Vagina (tissue), 2 donors: ENCODE measurements at regions not wholly inside any gene's neighbourhood (a gene's known extent, or its start where the extent isn't known, plus 50 kb on each side); places are given as distances from the start of the nearest gene placed in this dataset.

Source experiments
- CTCF ChIP-seq, 3 experiments: fragments of 450-650 bp in 2 of 3; fragments of 200-600 bp in 1 of 3; sonication (generic) in 1 of 3; IDR thresholded peaks; one replicate each; pipeline ENCODE4 v1.5.1; 2017 to 2019; ENCODE audit warnings: antibody characterized with exemption in 3 of 3, mild to moderate bottlenecking in 2 of 3, moderate library complexity in 2 of 3
- POLR2A ChIP-seq, 2 donors: fragments of 450-650 bp; IDR thresholded peaks; one replicate each; pipeline ENCODE4 v1.6.1; 2017; ENCODE audit warnings: antibody characterized with exemption in 2 of 2, mild to moderate bottlenecking in 2 of 2, moderate library complexity in 2 of 2
- POLR2AphosphoS5 ChIP-seq, 2 donors: sonication (generic); formaldehyde crosslinking; IDR thresholded peaks; one replicate each; pipeline ENCODE4 v1.9.0; 2017; ENCODE audit warnings: antibody characterized with exemption in 2 of 2, mild to moderate bottlenecking in 2 of 2, low read depth in 1 of 2; ENCODE audit not compliant: insufficient read depth in 1 of 2

- TF ChIP-seq CTCF (IDR thresholded peaks at IDR 0.05), result no peak
- no peak for TF ChIP-seq POLR2AphosphoS5 (IDR thresholded peaks at IDR 0.05; ENCODE audit: insufficient read depth in 1 of 2, low read depth in 1 of 2)
- no peak for TF ChIP-seq POLR2A (IDR thresholded peaks at IDR 0.05)
Measured at GRCh38 chr13:80400865-80401426, 60.0 kb upstream of the SPRY2 start.
